WTC11 (cell line): ENCODE measurements at regions not wholly inside any gene's neighbourhood (a gene's known extent, or its start where the extent isn't known, plus 50 kb on each side); places are given as distances from the start of the nearest gene placed in this dataset.

ENCODE experiments used
- CTCF ChIP-seq: fragments of 200-600 bp; IDR thresholded peaks from 2 replicates; pipeline ENCODE4 v1.8.0; 2022; ENCODE audit warnings: antibody characterized with exemption
- ETV6 ChIP-seq: sonication (generic); formaldehyde crosslinking; IDR thresholded peaks from 2 replicates; pipeline ENCODE4 v1.8.1; 2022; ENCODE audit warnings: mild to moderate bottlenecking, missing genetic modification reagents
- FOXJ3 ChIP-seq: sonication (generic); formaldehyde crosslinking; IDR thresholded peaks from 2 replicates; pipeline ENCODE4 v1.9.0; 2021; ENCODE audit warnings: missing genetic modification reagents, mild to moderate bottlenecking, borderline replicate concordance
- FOXP4 ChIP-seq: sonication (generic); formaldehyde crosslinking; IDR thresholded peaks from 2 replicates; pipeline ENCODE4 v1.8.0; 2022; ENCODE audit warnings: mild to moderate bottlenecking, missing genetic modification reagents
- MAX ChIP-seq: sonication (generic); formaldehyde crosslinking; IDR thresholded peaks from 2 replicates; pipeline ENCODE4 v1.8.0; 2022; ENCODE audit warnings: mild to moderate bottlenecking, missing genetic modification reagents
- NR3C1 ChIP-seq: sonication (generic); formaldehyde crosslinking; conservative IDR thresholded peaks from 2 replicates; pipeline ENCODE4 v1.8.1; 2023; ENCODE audit warnings: low read depth, mild to moderate bottlenecking, missing genetic modification reagents
- SP1 ChIP-seq: sonication (generic); formaldehyde crosslinking; conservative IDR thresholded peaks from 2 replicates; pipeline ENCODE4 v1.8.1; 2022; ENCODE audit warnings: missing genetic modification reagents
- USF2 ChIP-seq: sonication (generic); formaldehyde crosslinking; IDR thresholded peaks from 2 replicates; pipeline ENCODE4 v1.8.1; 2023; ENCODE audit warnings: mild to moderate bottlenecking, missing genetic modification reagents, moderate library complexity
- ZBTB21 ChIP-seq: sonication (generic); formaldehyde crosslinking; IDR thresholded peaks from 2 replicates; pipeline ENCODE4 v1.8.1; 2023; ENCODE audit warnings: mild to moderate bottlenecking, missing genetic modification reagents, borderline replicate concordance

GRCh38 chr3:71972031-71972430 lies 187.1 kb upstream of the PROK2 start:
- no peak for TF ChIP-seq FOXJ3
- no peak for TF ChIP-seq MAX
- no peak for TF ChIP-seq CTCF
- TF ChIP-seq ZBTB21 (CRISPR knock-in tag), result no peak
- no peak for TF ChIP-seq FOXP4 (CRISPR knock-in tag)
- TF ChIP-seq USF2 (CRISPR knock-in tag), result no peak
- TF ChIP-seq NR3C1, result no peak
- no peak for TF ChIP-seq ETV6 (CRISPR knock-in tag)
- TF ChIP-seq SP1 (CRISPR knock-in tag), result no peak
